T-helper 1 cell treated with Interleukin-12 subunit alpha and Interleukin-12 subunit beta and Interleukin-4 antibody, amounts not matched to agents 30 μg/mL and 1 μg/mL, for 36 hours (primary cell): ENCODE measurements at regions not wholly inside any gene's neighbourhood (a gene's known extent, or its start where the extent isn't known, plus 50 kb on each side); places are given as distances from the start of the nearest gene placed in this dataset.
"Not testable (repeated sequence)": the region's sequence is repeated elsewhere in the genome, so short reads cannot be mapped to it uniquely, and the experiment has no call there.

ENCODE experiments used
- H3K27ac Mint-ChIP-seq: one replicate; pipeline ENCODE4 v1.8.0; 2021; ENCODE audit warnings: mild to moderate bottlenecking, mixed read lengths
- H3K27me3 Mint-ChIP-seq: one replicate; pipeline ENCODE4 v1.8.0; 2021; ENCODE audit warnings: low read depth, mixed read lengths
- H3K36me3 Mint-ChIP-seq: one replicate; pipeline ENCODE4 v1.8.0; 2021; ENCODE audit warnings: low read depth, mixed read lengths
- H3K4me1 Mint-ChIP-seq: one replicate; pipeline ENCODE4 v1.8.0; 2021; ENCODE audit warnings: low read depth, mixed read lengths
- H3K4me3 Mint-ChIP-seq: one replicate; pipeline ENCODE4 v1.8.0; 2021; ENCODE audit warnings: mild to moderate bottlenecking, moderate library complexity, mixed read lengths
- H3K9me3 Mint-ChIP-seq: one replicate; pipeline ENCODE4 v1.8.0; 2021; ENCODE audit warnings: mixed read lengths

DNA sequence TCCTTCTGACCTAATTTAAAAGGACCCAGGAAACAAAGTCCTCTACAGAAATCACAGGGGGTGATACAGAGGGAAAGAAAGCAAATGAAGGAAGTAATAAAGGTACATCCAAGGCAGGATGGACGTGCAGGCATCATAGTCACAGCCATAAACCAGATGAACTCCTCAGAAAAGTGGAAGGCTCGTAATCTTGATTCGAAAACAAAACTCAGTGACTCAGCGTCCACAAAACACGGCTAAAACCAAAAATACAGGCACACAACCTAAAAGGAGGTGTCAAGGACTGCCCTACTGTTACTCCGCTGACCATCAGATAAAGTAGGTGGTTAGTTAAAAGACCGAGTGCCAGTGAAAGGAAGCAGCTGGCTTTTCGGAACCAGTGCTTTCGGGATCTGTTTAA lies 81.5 kb downstream of the TRIM69 start:
- H3K27ac Mint-ChIP-seq, H3K36me3 Mint-ChIP-seq, H3K4me1 Mint-ChIP-seq, H3K9me3 Mint-ChIP-seq, H3K4me3 Mint-ChIP-seq: not testable (repeated sequence)
- peaks cover 10% of the 10 kb centered on the region for H3K27me3 Mint-ChIP-seq

DNA sequence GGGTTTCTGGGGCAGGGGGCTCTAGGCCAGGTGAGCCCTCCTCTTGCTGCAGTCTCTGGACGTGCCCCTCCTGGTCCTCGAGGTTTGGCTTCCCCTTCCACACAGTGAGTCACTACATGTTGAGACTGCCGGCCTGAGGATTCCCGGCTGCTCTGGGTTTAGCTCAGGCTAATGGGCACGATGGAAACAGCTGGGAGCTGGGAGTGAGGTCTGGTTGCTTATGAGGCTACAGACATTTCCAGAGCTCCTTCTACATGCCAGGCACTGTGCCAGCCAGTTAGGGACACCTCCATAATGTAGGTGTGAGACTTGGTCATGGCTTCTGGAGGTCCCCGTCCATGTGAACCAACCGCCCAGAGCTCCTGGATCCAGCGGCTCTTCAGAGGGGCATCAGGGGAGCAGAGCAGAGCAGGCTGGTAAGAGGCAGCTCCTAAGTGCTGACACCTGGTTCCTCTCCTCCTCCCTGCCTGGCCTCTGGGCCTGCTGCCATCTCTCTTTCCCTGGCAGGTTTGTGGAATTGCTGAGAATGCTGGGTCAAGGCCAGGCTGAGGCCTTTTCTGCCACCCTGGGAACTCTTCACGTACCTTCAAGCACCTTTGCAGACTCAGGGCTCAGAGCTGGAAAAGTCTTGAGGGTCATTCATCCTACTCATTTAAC lies 83.1 kb downstream of the TRIM69 start:
- H3K27me3 Mint-ChIP-seq, H3K9me3 Mint-ChIP-seq, H3K27ac Mint-ChIP-seq, H3K36me3 Mint-ChIP-seq, H3K4me1 Mint-ChIP-seq, H3K4me3 Mint-ChIP-seq: not testable (repeated sequence)

GRCh38 chr15:44820535-44820934 lies 84.2 kb downstream of the TRIM69 start:
- not testable (repeated sequence) for H3K4me3 Mint-ChIP-seq, H3K9me3 Mint-ChIP-seq, H3K27me3 Mint-ChIP-seq

DNA sequence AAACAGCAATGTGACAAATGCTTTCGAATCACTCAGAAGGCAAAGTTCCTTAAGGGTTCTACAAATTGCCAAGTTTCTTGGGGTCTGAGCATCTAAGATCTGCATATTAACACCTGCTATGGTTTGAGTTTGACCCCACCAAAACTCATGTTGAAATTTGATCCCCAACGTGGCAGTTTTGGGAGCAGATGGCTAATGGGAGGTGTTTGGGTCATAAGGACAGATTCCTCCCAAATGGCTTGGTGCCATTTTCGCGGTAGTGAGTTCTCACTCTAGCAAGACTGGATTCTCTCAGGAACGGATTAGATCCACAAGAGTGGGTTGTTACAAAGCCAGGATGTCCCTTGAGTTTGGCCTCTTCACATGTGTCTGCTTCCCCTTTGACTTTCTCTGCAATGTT lies 84.6 kb downstream of the TRIM69 start:
- not testable (repeated sequence) for H3K27me3 Mint-ChIP-seq, H3K27ac Mint-ChIP-seq, H3K4me1 Mint-ChIP-seq, H3K36me3 Mint-ChIP-seq, H3K4me3 Mint-ChIP-seq, H3K9me3 Mint-ChIP-seq

More at GRCh38 chr15:44820535-44820934, 84.2 kb downstream of the TRIM69 start:
- H3K36me3 Mint-ChIP-seq, H3K27ac Mint-ChIP-seq, H3K4me1 Mint-ChIP-seq: not testable (repeated sequence)

DNA sequence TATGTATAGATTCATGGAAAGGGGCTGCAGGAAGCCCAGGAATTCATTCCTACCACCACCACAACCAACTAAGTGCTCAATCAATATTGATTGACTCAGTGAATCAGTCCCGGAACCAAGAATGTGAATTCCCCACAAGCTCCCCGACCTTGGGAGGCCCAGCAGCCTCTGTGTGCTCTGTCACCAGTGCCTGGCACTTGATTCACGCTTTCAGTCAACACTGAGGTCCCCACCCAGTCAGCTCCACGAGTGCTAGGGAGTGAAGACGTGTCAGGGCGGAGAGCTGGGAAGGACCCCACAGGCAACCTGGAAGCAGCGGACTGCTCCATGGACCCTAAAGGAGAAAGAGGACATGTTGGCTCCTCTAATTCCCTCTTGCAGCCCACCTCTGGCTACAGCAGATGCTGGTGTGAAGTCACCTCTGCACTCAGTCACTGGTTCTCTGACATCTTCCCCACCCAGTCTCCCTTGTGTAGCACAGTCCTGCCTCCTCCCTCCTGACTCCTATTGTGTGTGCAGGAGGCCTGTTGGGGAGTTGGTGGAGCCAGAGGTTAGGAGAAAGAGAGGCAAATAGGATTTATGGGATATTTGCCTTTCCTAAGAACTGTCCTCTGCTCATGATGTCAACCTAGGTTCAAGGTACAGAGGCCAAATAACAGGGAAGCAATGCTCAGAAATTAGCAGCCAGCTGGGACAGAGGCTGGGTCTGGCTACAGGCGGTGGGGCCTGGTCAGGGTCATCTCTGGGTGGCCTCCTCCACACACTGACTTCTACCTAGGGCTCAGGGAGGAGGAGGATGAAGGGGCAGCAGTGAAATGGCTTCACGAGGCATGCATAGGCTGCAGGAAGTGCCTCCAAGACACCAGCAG lies 88.2 kb downstream of the TRIM69 start:
- H3K36me3 Mint-ChIP-seq, H3K4me3 Mint-ChIP-seq, H3K27me3 Mint-ChIP-seq, H3K27ac Mint-ChIP-seq, H3K9me3 Mint-ChIP-seq, H3K4me1 Mint-ChIP-seq: not testable (repeated sequence)

DNA sequence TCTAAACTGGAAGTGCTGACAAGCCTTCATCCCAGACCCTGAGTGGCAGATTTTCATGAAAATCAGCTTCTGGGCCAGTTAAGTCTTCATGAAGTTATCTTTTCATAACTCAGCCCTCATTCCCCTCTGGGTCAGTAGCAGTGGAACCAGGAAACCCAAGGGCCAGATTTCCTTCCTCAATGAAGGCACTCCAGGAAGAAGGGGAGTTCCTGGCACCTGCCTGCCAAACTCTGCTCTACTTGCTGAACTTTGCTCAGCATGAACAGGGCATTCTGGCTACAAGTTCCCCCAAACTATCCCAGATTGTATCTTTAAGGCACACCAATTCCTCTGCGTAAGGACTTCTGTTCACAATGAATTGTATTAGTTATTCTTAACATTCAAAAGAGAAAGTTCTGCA lies 90.3 kb downstream of the TRIM69 start:
- H3K27me3 Mint-ChIP-seq, H3K4me3 Mint-ChIP-seq, H3K9me3 Mint-ChIP-seq, H3K27ac Mint-ChIP-seq, H3K36me3 Mint-ChIP-seq, H3K4me1 Mint-ChIP-seq: not testable (repeated sequence)

GRCh38 chr15:44828229-44828914 lies 92.0 kb downstream of the TRIM69 start:
- not testable (repeated sequence) for H3K27ac Mint-ChIP-seq, H3K27me3 Mint-ChIP-seq, H3K36me3 Mint-ChIP-seq, H3K4me3 Mint-ChIP-seq, H3K4me1 Mint-ChIP-seq, H3K9me3 Mint-ChIP-seq

DNA sequence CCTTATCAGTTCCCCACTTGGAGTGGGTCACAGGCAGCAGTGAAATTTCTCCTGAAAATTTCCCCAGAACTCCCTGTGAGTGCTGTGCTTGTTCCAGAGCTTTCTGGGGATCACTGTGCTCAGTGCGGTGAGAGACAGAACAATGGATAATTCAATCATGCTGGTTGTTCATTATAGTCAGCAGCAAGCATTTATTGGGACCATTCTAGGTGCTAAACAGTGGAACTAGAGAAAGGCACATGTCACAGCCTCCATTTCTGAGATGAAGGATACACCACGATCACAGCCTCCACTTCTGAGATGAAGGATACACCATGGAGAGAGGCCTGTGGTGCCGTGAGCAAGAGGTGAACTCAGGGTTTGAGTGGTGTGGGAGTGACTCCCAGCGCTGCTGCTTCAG lies 92.8 kb downstream of the TRIM69 start:
- not testable (repeated sequence) for H3K9me3 Mint-ChIP-seq, H3K27me3 Mint-ChIP-seq, H3K36me3 Mint-ChIP-seq, H3K27ac Mint-ChIP-seq, H3K4me1 Mint-ChIP-seq, H3K4me3 Mint-ChIP-seq

DNA sequence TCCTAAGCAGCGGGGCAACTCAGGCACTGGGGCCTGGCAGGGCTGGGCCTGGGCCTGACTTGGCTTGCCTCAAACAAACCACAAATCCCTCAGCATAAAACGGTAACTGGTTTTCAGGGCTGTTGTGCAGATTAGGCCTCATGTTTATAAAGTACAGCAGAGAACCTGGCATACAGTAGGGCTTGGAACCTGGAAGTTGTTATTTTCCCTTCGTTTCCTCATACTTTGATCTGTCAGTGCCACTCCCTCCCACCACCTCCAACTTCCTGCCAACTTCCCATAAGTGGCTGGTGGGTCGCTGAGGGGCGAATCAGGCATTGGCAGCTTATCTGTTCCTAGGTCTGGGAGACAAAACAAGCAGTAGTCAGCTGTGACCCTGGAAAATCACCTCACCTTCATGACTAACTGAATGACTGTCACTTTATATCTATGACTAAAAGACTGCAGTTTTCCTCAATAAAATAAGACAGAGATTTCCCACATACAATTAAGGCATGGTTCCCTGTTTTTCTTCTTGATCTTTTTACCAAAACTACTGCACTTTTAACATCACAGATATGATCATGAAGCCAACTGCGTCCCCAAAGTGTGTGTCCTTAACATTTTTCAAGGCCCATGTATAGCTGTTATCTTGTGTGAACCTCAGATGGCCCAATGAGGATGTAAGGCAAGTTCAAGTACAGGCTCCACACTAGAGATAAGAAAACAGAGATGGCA lies 94.5 kb downstream of the TRIM69 start:
- not testable (repeated sequence) for H3K9me3 Mint-ChIP-seq, H3K4me1 Mint-ChIP-seq, H3K4me3 Mint-ChIP-seq, H3K36me3 Mint-ChIP-seq, H3K27me3 Mint-ChIP-seq
- H3K27ac Mint-ChIP-seq, result peak overlapping the region; percentile 76

- H3K36me3 Mint-ChIP-seq, H3K27me3 Mint-ChIP-seq, H3K9me3 Mint-ChIP-seq, H3K4me1 Mint-ChIP-seq, H3K4me3 Mint-ChIP-seq, H3K27ac Mint-ChIP-seq: not testable (repeated sequence)
These were observed 95.0 kb downstream of the TRIM69 start for GRCh38 chr15:44831409-44831741.

GRCh38 chr15:44832133-44832532 lies 95.8 kb downstream of the TRIM69 start:
- peak overlapping the region; percentile 17 for H3K27ac Mint-ChIP-seq
- H3K4me1 Mint-ChIP-seq, H3K27me3 Mint-ChIP-seq, H3K4me3 Mint-ChIP-seq, H3K36me3 Mint-ChIP-seq, H3K9me3 Mint-ChIP-seq: not testable (repeated sequence)

GRCh38 chr15:44833081-44833480 lies 96.8 kb downstream of the TRIM69 start:
- not testable (repeated sequence) for H3K9me3 Mint-ChIP-seq, H3K27ac Mint-ChIP-seq, H3K27me3 Mint-ChIP-seq, H3K4me3 Mint-ChIP-seq, H3K36me3 Mint-ChIP-seq, H3K4me1 Mint-ChIP-seq

GRCh38 chr15:44833761-44834160 lies 97.4 kb downstream of the TRIM69 start:
- not testable (repeated sequence) for H3K36me3 Mint-ChIP-seq, H3K27me3 Mint-ChIP-seq, H3K4me1 Mint-ChIP-seq, H3K27ac Mint-ChIP-seq, H3K9me3 Mint-ChIP-seq, H3K4me3 Mint-ChIP-seq

DNA sequence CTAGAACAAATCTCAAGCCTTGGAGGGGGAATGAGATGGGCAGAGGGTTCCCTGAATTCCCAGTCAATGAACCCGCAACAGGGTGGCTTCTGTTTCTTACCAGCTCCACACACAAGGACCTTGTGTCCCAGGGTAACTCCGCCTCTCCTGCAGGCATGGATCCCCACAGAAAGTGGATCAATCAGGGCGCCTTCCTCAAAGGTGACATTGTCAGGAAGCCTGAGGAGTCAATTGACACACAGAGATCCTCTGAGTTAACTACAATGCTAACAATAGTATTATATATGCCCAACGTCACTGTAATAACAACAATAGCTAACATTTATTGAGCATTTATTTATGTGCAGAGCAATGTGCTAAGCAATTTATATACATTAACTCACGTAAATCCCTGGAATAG lies 98.8 kb downstream of the TRIM69 start:
- H3K27ac Mint-ChIP-seq, H3K4me1 Mint-ChIP-seq, H3K27me3 Mint-ChIP-seq, H3K9me3 Mint-ChIP-seq, H3K36me3 Mint-ChIP-seq, H3K4me3 Mint-ChIP-seq: not testable (repeated sequence)

DNA sequence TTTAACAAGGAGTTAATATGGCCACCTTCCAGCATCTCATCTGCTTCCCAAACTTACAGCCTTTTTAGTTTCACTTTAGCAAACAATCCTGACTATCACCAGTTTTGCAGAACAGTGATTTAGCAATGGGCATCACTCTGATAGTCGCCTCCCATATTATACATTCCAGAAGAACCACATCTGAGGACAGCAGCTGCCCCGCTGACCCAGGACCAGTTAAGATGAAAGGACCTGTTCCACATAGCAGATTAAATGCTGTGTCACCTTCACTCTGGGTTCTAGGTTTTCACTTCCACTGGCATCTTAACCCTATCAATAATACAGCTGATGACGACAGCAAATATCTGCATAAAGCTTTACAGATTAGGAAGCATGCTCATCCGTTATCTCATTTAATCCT lies 99.8 kb downstream of the TRIM69 start:
- no peak overlapping the region for H3K27ac Mint-ChIP-seq
- H3K4me3 Mint-ChIP-seq, result no peak overlapping the region
- H3K27me3 Mint-ChIP-seq, result no peaks in the 10 kb centered on the region
- peaks cover under 1% of the 10 kb centered on the region for H3K4me1 Mint-ChIP-seq
- H3K9me3 Mint-ChIP-seq, result no peaks in the 10 kb centered on the region
- no peaks in the 10 kb centered on the region for H3K36me3 Mint-ChIP-seq
